ENCODE measurements at regions not wholly inside any gene's neighbourhood (a gene's known extent, or its start where the extent isn't known, plus 50 kb on each side); places are given as distances from the start of the nearest gene placed in this dataset.

DNA sequence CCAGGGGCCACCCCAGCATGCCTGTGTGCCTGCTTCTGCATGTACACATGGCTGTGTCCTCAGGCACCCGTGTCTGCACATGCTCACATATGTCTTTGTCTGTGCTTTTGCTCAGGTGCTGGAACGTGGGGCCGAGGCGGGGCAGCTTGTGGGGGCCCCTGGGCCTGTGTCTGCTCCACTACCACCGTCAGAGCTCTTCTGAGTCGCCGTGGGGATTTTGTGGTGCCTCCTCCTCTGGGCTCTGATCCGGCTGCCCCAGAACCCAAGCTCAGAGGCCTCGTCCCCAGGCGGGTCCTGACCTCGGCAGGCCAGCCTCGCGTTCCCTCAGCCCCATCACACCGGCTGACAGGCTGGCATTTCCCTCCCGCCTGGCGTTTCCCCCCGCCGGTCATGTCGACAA is 104.6 kb upstream of the ACTRT2 start:
- no peak for DNase-seq (ENCODE audit: low read depth)

DNA sequence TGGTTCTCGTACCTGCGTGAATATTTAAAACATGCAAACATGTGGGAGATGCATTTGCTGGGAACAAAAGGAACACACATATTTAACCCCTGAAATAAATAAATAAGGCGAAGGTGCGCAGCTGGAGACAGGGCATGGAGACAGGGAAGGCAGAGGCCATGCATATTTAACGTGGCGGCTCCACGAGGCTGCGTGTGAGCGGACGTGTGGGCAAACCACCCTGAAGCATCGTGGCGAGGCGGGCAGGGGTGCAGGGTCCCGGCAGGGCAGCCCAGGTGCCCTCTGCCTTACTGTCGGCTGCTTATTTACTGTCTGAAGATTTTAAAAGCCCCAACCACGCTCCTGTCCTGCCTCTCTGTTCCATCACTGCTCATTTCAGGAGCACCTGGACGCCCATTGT is 104.0 kb upstream of the ACTRT2 start:
- no peak for DNase-seq (ENCODE audit: low read depth)

DNA sequence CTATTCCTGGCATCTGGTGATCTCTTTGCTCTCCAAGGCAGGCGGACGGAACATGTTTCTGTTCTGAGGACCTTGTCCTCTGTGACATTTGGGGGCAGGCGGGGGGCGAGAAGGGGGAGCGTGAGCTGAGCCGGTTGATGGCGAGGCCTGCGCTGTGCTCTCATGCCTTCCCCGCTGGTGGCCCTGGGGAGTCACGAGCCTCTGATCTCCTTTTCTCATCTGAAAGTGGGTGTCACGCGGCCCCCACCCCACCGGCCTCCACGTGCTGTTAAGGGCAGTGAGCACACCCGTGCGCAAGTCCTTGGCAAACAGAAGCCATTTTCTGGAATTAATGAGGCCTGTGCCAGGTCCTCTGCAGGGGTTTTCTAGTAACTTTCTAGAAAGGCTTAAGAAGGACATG is 102.8 kb upstream of the ACTRT2 start:
- no peak for DNase-seq (ENCODE audit: low read depth)

DNA sequence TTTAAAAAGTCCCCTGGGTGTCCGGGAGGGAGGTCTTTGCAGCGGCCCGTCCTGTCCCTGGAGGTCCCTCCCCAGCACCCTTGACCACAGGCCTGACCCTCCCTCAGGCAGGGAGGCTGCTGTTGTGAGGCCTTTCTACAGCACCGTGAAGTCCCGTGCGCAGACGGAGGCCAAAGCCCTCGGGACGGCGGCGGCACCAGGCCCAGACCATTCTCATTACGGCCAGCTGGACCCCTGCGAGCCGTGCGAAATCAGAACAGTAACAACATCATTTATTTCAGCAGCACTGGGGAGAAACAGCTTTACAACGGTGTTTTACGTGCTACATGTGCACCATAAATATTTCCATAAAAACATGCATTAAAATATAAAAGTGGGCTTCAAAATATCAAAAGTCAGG is 101.4 kb upstream of the ACTRT2 start:
- no peak for DNase-seq (ENCODE audit: low read depth)

DNA sequence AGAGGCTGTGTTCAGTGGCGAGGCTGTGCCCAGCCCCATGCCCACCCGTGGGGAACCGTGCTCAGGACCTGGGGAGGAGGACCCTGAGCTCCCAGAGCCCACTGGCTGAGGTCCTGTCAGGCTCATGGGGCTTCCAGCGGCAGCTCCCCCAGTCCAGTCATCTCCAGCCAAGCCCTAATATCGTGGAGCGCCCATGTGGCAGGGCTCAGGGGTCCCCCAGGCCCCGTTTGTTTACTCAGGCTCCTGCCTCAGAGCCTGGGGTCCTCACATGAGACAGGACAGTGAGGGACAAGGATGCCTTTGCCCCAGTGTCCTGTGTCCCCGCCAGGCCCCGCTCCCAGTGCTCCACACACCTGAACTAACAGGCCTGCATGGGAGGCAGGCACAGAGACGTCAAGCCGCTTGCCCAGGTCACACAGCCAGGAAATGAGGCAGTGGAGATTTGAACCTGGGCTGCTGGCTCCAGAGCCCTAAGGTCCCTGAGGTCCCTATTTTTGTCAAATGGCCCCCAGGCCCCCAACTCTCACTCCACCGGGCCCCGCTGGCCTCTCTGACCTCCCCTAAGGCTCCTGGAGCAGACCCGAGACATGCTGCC is 100.7 kb upstream of the ACTRT2 start:
- DNase-seq (ENCODE audit: low read depth): no peak

DNA sequence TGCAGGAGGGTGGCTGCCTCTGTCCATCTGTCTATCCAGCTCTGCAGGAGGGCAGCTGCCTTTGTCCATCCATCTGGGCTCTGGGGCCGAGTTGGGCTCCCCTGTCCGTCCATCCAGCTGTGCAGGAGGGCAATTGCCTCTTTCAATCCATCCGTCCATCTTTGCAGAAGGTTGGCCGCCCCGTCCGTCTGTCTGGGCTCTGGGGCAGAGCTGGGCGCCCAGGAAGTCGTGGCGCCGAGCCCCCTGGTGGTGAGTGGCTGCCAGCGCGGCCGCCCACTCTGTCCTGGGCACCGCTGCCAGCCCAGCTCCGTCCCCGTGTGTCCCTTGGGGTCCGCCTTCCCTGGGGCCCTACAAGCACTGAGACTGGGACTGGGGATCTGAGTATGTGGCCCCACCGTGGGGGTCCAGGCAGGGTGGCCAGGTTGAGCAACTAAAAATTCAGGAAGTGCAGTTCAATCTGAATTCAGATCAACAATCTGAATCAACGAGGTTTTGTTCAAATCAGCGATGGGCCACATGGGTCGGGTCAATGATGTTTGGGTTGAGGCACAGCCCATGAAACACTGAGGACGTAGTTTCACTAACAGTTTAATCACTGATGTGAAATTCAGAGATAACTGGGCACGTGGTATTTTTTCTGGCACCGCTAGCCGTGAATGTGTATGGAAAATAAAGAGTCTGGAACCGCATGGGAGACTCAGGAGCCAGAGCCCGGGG is 99.1 kb upstream of the ACTRT2 start:
- DNase-seq (ENCODE audit: low read depth): no peak

DNA sequence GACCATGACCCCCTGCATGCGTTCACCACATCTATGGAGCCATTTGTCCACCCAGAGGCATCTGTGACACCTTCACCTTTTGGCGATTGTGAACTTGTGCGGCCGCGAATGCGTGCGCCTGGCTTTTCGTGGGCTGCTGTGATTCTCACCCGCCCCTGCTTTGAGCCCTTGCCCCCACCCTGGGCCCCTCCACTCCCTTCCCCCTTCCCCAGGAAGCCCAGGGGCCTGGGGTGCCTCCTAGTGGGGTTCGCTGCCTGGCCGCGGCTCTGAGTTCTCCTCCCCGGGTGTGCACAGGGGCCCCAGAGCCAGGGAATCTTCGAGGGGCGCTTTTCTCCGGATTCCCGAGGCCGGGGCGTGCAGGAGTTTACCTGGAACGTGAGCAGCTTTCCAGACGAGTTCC is 97.9 kb upstream of the ACTRT2 start:
- DNase-seq (ENCODE audit: low read depth): no peak

DNA sequence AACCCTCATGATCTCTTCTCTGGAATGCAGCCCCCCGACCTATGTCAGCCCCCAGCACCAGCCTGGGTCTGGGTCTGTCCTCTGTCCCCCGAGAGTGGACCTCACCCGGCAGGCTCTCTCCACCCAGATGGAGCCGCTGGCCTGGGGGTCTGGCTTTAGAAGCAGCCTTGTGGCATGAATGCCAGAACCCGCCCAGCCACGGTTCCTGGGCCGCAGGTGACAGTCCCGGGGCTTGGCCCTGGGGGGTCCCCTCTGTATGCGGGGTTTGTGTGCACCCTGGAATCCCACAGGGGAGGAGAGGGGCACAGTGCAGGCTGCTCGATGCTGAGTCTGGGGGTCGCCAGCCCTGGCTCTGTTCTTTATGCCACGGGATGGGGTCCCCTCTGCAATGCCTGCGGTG is 96.0 kb upstream of the ACTRT2 start:
- no peak for DNase-seq (ENCODE audit: low read depth)

DNA sequence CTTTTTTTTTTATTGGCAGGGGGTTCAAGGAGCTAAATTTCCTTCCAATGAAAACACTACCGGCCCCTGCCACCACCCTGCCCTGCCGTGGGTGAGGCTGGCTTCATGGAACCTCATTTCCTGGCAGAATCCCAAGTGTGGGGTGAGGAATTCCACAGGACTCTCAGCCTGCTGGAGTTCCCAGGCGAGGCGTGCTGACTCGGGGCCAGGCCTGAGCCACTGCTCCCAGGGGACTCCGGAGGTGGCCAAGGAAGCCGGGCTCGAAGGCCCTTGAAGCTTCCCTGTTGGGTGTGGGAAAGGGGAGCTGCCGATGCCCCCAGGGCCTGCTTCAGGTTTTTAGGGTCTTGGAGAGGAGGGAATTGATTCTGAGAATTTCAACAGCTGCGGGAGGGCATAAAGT is 95.3 kb upstream of the ACTRT2 start:
- DNase-seq (ENCODE audit: low read depth): no peak

DNA sequence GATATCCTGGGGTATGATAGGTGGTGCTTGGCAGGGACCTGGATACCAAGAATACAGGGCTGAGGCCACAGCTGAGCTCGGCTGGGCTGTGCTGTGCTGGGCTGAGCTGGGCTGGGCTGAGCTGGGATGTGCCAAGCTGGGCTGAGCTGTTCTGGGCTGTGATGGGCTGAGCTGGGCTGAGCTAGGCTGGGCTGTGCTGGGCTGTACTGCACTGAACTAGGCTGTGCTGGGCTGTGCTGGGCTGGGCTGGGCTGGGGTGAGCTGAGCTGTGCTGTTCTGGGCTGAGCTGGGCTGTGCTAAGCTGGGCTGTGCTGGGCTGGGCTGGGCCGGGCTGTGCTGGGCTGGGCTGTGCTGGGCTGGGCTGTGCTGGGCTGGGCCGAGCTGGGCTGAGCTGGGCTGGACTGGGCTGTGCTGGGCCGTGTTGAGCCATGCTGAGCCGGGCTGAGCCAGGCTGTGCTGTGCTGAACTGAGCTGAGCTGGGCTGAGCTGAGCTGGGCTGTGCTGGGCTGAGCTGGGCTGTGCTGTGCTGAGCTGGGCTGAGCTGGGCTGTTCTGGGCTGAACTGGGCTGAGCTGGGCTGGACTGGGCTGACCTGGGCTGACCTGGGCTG is 94.7 kb upstream of the ACTRT2 start:
- DNase-seq (ENCODE audit: low read depth): no peak

DNA sequence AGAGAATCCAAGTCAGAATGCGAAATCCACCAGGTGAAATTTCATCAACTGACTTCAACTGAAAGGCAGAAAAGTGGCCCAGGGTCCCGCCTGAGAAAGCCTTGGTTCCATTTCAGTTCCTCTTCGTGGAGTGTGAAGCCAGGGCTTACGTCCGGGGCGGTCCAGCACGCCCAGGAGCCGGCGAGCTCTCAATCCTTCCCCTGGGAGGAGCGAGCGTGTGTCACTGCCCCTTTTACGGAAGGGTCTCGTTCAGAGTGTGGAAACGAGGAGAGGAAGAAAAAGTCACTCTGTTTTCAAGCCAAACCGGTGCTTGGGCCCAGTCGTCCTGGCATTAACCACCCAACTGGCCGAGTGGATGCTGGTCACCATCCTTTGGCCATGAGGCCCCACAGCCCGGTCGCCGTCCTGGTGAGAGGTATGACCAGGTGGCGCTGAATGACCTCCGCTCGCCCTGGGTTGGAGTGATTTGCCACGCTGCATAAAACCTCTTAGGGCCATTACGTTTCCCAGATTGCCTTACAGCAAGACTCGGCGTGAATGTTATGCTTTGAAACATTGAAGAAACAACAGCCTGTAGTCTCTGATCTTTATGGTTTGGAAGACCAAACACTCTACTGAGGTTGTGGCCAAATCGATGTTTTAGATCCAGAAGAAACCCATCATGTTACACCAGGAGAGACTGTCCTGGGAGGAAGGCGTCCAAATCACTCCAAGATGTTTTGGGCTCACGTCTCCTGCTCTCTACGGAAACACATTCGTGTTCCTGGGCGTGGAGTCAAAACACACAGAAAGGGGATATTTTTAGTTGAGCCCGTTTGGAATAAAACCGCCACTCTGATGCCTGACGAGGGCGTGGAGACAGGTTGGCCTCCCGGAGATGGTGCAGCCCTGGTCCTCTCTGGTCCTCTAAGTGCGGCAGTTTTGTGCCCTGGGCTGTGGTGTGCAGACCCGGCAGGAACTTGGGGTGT is 93.6 kb upstream of the ACTRT2 start:
- no peak for DNase-seq (ENCODE audit: low read depth)

DNA sequence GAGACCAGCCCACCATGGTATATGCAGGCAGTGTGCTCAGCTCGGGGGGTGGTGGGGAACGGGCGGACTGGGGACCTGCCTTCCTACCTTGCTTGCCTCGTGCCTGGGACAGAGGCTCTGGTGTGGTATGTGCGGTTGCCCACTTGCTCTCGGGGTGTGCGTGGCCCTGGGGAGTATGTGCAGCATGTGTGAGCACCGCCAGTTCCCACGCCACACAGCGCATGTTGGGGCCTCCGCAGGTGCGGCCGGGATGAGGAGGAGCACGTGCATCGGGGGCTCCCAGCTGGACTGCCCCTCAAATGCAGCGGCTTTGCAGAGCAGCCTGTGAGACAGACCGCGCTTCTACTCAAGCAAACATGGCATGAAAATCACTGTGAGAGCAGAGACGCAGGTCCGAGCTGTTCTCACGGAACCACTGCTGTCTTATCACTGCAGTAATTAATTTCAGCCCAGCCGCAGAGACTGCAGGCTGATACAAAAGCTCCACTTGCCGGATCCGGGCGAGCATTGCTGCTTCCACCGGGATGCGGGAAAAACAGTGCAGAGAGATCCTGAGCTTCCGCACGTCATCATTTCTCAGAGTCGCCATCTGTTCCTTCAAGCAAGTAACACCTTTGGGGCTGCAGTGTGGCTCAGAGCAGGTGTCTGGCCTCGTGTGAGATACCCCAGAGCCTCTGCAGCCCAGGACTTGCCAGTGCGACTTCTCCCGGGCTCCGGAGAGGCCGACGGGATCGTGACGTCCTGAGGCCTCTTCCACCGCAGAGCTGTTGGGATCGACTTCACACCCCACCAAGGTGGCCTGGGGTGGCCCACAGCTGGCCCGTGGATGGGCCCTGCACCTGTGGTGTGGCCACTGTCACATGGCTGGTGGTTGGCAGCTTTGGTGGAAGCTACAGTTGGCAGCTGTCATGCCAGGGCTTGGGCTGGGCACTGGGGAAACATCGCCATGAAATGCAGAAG is 92.6 kb upstream of the ACTRT2 start:
- no peak for DNase-seq (ENCODE audit: low read depth)

DNA sequence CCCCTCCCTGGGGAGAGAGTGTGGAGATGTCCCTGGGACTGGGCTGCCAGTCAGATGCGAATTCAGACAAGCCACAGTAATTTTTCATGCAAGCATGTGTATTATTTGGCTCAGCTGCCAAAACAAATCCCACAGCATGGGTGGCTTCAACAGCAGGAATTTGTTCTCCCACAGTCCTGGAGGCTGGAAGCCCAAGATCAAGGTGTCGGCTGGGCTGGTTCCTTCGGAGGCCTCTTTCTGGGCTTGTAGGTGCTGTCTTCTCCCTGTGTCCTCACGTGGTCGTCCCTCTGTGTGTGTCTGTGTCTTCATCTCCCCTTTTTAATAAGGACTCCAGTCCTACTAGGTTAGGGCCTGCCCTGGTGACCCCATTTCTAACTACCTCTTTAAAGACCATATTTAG is 91.9 kb upstream of the ACTRT2 start:
- DNase-seq (ENCODE audit: low read depth): no peak

DNA sequence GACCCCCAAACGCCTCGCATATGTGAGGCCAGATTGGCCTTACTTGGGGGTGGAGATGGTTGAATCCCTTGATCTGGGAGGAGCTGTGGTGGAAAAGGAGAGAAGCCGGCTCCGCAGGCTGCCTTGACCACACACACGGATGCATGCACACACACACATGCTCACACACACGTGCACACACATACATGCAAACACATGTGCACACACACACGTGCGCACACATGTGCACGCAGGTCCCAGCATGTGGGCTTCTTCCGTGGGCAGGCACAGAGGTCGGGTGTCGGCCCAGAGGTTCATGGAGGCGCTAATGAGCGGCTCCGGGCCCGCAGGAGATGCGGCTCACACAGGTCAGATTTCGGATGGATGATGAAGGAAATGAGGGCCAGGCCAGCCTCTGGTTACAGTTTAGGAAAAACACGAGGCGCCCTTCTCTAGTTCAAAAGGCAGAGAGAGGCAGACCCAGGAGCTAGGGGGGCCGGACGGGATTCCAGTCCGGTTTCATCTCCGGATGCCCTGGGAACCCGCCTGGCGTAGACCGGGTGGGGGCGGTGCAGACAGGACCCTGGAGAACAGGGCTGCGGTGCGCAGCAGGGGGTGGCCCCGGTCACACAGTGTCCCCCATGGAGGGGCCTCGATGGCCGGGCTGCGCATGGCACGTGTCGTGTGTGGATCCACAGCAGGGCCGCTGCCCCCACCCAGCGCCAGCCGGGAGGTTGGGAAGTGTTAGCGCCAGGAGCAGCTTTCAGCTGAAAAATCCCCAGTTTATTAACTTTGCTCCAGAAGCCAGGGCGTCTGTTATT is 91.1 kb upstream of the ACTRT2 start:
- DNase-seq (ENCODE audit: low read depth): no peak

DNA sequence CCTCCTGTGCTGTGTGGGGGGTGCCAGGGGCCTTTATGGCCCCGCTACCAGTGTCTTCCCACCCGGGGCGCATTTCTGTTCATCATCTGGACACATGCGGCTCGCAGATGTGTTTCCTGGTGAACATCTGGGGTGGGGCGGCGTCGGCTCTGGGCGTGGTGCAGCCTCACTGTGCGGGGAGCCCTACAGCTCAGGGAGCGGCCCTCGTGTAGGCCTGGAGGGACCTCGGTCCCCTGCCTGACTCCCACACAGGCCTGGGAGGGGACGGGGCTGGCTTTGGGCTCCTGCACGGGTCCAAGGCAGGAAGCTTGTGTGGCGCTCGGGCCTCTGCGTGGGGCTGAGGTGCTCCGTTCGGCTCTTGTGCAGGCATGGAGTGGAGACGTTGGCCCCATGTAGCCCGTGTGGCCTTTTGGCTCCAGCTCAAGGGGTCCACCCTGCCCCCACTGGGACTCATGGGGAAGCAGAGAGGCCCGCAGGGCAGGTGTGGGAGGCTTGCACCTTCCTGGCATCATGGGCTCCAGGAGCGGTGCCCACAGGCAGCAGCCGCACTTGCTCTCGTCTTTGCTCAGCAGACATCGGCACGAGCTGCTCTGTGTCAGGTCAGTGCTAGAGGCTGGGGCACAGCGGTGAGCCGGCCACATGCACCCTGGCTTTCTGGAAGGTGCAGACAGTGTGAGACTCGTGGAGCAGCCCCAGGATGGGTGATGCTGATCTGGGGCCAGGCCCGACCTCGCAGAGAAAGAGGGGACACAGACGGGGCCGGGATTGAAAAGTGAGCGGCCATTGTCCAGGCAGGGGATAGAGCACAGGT is 90.1 kb upstream of the ACTRT2 start:
- no peak for DNase-seq (ENCODE audit: low read depth)

DNA sequence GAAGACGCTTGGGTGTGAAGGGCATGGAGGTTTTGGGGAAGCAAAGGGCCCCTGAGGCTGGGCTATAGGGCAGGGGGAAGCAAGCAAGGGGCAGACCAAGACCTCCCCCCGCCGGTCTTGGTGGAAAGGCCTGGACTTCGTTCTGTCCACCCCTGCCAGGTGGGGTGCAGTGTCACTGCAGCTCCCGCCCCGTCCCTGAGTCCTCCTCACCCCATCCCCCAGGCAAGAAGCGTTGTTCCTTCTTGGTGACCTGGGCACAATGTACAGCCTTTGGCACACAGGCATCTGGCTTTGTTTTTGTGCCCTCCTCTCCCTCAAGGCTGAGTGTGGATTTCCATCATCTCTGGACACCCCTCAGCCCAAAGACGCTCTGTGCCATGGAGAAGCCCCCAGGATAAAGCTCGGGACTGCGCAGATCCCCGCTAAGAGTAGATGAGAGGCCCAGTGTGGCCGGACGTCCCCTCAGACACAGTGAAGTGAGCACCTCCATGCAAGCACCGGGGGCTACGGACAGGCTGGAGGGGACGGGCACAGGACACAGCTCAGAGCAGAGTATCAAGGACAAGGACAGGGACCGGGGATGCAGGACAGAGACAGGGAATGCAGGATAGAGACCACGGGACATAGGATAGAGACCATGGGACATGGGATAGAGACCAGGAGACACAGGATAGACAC is 89.4 kb upstream of the ACTRT2 start:
- no peak for DNase-seq (ENCODE audit: low read depth)

DNA sequence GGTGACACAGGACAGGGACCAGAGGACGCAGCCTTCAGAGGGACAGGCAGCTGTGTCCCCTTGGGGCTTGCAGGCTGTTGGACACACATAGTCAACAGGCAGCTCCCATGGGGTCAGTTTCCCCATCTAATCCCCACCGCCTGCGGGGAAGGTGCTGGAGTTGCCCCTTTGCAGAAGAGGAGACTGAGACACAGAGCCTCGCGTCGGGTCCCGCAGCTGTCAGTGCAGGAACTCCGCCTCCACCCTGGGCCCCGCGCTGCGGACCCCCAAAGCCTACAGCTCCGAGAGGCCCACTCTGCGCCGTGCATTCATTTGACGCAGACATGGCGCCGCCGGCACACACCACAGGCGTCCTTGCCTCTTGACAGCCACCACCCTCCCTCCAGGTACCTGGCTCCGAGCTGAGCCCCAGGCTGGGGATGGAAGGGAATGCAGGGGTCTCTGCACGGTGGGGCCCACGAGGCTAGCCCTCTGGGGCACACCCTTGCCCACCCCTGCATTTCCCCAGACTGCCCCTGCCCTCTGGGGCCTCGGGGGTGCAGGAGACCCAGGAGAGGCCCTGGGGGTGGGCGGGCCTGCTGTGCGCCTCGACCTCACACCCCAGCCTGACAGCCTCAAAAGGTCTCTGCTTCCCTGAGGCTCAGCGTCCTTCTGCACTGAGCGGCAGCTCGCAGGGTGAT is 88.5 kb upstream of the ACTRT2 start:
- DNase-seq (ENCODE audit: low read depth): no peak

DNA sequence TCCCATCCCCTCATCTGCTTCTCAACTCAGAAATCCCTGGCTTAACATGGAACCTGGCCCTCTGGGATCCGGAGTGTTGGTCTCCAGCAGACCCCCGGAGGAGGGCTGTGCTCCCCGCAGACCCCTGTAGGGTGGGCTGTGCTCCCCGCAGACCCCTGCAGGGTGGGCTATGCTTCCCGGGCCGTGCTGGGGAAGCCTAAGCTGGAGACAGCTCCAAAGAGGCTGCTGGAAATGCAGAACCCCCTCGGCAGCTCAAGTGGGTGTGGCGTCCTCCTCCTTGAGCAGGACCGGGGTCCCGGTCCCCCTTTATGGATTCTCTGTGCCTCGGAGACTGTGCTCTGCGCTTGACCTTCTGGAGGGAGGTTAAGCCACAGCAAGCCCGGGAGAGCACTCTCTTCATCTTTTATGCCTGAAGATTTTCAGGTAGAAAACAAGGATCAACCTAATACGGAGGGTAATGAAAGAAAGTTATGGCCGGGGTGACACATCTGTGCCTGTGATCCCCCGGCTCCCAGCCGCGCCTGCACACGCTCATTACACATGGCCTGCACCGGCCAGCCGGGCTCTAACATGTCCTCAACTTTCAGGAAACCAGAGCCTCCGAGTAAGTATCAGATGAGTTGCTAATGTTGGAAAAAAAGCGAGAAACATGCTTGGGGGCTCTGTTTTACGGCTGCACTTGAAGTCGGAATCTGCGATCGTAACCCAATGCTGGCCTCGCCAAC is 87.7 kb upstream of the ACTRT2 start:
- DNase-seq (ENCODE audit: low read depth): no peak
